HG03521 (cell line): ENCODE measurements at regions not wholly inside any gene's neighbourhood (a gene's known extent, or its start where the extent isn't known, plus 50 kb on each side); places are given as distances from the start of the nearest gene placed in this dataset.

Experiments used
- ATAC-seq: cut with Tn5 transposase; IDR thresholded peaks from one replicate; pipeline ENCODE4 v1.9.1; 2021; ENCODE audit warnings: mild to moderate bottlenecking, moderate library complexity; ENCODE audit not compliant: unreplicated experiment

DNA sequence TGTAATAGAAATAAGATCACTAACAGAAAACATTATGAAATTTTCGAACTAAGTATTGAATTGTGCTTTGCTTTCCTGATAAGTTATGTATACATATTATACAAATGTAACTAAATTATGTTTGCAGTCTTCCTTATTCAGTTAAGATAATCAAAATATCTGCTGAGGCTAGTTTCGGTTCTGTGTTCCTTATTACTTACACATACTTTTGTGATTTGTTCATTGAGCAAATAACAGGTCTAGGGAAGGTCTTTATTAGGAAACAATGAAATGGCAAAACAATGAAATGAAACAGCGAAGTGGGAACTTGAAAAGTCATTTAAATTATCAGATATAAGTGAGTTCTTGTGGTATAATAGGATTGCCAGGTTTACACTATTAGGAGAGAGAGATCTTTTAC is 352.4 kb downstream of the GRIA2 start:
- no peak for ATAC-seq

DNA sequence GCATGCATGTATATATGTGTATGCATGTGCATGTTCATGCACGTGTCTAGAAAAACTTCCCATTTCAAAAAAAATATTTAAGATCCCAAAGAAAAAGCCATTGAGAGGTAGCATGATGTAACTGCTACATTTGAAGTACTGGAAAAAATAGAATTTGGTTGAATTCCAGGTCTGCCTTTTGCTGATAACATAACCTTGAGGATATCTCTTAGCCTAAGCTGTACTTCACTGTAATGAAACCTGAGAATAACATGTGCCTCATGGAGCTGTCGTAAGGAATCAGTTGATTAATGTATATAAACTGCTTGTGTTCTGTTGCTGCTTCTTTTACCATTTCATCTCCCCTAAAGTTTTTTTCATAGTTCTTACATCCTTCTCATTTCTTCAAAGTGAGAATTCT is 351.8 kb downstream of the GRIA2 start:
- no peak for ATAC-seq

DNA sequence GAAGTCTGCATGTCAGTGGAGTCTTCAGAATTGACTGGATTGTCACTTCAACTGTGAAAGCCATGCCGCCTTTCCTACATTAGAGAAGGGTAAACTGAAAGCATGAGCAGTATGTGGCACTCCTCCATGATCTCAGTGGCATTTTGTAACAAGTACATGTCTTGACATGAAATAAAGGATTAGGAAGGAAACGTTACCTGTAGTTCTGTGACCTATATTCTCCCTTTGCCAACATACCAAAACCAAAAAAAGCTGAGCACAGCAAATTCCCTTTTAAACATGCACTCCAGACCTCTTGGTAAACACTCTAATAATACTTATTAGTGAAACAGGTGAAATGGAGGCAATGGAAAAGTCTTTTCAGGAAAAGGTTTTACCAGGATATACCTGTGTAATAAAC is 344.2 kb downstream of the GRIA2 start:
- no peak for ATAC-seq

DNA sequence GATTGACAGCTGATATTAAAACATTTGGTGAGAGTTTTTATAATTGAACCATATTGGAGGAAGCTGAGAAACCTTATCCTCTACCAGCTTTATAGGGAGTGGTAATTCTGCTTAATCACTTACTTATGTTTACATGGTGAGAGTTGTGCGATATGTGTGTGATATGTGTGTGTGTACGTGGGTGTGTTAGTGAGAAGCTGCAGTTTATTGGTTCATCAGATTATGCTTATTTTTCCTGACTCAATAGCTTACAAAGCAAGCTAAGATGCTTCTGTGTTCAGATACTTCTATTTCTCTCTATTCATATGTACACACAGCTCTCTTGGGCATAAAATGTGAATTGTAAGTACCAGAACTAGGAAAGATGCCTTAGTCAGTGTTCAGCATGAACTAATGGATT is 343.7 kb downstream of the GRIA2 start:
- ATAC-seq: no peak

DNA sequence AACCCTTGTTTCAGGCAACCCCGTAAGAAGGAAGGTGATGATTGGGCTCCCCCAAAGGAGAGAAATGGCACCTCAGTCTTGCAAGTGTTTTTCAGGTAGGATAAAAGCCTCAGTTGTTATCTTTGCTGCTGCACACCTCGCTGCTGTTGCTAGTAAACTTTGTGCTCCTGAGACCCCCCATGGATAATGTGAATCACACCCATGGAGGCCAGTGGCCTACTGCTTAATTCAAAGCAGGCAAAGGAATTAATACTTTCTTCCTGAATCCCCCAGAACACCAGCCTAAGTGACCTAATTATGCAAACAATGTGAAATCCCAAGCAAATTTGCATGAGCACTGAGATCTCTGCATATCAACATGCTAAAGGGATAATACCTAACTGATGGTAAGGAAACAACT is 337.5 kb downstream of the GRIA2 start:
- ATAC-seq: no peak

DNA sequence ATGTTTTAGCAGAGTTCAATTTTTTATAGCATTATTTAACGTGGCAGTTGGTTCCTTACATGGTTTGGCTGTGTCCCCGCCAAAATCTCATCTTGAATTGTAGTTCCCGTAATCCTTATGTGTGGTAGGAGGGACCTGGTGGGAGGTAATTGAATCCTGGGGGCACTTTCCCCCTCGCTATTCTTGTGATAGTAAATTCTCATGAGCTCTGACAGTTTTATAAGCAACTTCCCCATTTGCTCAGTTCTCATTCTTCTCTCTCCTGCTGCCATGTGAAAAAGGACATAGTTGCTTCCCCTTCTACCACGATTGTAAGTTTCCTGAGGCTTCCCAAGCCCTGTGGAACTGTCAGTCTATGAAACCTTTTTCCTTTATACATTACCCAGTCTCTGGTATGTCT is 329.5 kb downstream of the GRIA2 start:
- no peak for ATAC-seq

DNA sequence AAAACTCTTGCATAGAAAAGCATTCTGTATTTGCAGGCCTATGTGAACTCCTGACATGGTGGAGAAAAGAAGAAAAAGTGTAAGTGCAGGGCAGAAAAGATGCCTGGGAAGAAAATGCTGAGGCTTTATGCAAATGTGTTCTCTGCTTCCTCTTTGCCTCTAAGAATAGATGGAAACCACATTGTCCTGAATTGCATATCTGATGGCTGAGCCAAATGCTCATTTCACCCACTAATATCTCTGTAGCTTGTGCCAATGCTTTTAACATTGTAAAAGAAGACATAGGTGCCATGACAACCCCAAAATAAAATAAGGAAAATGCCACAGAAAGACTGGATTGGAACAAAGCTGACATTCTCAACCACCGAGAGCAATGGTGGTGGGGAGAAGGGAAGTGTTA is 307.4 kb downstream of the GRIA2 start:
- ATAC-seq: no peak

DNA sequence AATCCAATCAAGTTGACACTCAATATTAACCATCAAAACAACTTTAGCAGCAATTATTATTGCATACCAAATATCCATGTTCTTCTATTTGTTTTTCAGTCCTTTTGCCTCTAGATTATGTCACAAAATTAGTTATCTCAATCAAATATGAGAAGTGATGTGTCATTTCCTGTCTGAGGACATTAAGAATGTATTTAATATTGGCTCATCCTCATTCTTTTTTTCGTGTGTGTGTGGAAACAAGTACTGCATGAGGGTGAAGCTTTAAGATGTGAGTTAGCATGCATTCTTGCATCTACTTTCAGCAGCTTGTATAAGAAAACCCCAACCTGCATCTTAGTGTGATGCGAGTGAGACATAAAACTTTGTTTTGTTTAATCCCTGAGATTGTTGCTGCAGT is 301.4 kb downstream of the GRIA2 start:
- no peak for ATAC-seq

DNA sequence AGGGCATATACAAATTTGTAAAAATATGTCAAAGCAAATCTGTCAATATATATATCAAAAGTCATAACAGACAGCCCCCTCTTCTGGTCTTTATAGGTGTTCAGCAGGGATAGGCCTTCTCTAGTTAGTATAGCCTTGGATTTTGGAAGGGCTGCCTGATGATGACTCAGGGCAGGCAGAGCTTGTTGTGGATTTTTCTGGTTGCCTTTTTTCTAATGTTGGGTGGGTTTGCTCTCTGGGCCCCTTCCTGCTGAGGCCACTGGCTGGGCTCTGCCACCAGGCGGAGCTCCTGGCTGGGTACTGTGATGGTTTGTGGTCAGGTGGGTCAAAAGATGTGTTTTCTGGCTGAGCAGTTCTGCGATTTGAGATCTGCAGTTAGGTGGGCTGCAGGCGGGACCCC is 294.2 kb downstream of the GRIA2 start:
- no peak for ATAC-seq

DNA sequence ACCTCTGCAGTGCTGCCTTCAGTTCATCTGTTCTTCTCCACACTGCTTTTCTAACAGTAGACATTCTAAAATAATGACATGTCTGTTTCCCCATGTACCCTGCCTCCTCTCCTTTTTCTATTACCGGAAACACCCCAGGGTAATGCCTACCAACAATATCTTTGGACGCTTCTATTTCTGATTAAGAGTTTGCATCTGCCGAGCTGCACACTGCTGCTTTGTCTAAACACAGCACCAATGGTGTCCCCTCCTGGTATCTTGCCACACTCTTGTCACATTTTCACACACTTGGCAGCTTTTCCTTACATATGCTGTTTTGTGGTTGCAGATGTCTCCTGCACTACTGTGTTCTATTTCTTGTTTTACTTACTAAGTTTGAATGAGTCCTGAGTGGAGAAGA is 288.8 kb downstream of the GRIA2 start:
- ATAC-seq: no peak

DNA sequence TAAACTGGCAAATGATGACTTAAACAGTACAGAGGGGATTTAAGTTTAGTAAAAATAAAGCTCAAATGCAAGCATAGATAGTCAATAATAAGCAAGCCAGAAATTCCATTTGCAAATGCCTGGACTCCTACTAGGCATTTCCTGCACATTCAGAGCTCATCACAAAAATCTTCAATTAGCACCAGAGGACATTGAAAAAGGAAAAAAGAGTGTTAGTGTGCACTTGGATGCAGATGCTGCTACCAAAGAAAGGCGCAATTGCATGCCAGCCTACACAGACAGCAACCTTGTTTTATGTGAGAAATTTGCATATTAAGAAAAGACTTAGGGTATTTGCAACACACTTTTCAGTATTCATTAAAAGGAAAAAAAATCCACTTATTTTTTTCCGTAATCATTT is 282.1 kb downstream of the GRIA2 start:
- no peak for ATAC-seq

DNA sequence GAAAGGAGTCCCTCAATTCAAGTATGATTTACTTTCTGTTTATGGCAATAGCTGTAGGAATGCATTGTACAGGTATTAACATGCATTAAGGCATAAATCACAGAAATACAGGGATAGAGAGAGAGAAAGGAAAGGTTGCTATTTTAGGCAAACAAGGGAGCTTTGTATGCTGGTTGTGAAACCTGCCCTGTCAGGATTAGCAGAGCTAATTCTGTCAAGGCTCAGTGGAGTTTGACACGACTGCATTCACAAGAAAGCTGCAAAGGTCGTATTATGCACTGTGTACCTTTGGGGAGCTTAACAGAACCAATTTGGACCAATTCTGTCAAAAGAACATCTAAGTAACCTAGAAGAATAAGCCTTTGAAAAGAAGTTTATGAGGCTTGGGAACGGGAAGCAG is 239.3 kb downstream of the GRIA2 start:
- no peak for ATAC-seq

DNA sequence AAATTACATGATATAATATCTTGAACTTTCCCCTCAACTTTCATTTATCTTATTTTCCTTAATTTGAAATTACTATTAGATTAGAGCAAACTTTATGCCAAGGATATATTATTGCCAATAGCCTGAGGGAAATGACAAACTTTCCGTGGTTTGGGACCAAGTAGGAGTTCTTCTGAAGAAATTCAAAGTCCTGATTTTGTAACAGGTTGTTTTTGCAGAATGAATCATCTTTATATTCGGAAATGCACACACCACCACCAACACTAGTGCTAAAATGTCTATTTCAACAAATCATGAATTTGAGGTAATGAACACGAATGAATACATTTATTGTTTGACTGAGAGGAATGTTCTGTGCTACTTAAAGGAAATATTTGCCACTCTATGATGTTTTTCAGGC is 226.7 kb downstream of the GRIA2 start:
- ATAC-seq: no peak

DNA sequence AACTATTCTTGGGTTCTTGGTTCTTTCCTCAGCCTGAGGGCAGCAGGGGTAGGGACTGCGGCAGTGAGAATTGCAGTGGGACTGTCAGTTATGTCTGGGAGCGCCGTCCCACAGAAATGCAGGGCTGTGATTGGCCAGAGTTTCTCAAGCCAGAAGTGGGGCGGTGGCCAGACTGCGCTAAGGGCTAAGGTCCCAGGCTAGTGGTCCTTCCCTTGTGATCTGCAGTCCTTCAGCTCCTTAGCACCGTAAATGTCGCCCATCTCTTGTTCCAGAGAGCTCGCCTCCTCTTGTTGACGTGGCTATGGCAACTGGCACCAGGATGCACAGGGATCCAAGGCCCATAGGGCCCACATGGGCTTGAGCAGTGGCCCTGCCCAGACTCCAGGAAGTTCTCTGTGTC is 223.5 kb downstream of the GRIA2 start:
- no peak for ATAC-seq

DNA sequence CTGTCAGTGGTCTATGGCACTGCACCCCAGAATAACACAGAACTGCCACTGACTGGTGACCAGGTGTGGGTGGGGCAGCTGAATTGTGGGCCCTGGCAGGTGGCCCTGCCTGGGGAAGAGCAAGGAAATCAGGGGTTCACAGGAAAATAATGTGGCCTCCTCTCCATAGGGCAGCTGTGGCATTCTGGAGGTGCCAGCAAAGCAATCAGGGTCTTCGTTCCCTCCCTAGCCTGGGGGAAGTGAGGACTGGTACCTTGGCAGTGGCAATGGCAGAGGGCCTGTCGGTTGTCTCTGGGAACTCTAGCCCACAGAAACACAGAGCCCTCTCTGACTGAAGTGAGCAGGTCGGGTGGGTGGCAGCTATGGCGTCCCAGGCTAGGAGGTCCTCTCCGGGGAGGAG is 223.0 kb downstream of the GRIA2 start:
- ATAC-seq: no peak

DNA sequence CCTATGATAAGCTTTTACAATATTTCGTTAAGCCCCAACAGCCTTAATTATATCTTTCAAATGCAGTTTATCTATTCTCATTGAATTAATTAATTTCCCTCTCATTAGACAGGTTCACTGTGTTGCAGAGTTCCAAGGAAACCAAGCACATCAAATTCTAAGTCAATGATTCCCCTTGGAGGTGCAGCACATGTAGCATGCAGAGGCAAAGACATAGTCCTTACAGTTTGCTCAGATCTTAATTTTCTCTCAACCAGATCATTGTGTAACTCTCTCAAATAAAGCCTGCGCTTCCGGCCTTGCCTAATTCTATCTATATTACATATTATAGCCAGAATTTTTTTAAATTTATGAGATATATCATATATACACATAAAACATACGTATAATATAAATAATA is 205.4 kb downstream of the GRIA2 start:
- ATAC-seq: no peak

DNA sequence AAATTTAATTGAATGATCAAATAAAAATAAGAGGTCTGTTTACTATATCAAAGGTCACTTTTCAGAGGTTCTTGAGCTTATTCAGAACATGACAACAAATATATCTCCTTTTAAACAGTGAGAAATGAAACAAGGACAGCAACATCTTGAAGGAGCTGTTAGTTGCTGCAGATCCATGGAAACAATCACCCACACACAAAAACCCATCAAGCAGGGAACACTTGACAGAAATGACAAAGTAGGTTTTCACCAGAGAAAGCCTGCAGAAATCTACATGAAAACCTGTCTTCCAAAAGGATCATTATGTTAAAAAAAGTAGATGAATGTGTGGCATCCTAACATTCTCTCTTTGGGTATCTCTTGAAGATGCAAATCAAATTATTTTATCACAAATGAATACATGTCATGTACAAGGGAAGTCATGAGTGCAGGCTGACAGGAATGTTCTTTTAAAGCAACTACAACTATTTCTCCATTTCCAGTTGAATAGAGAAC is 203.0 kb downstream of the GRIA2 start:
- ATAC-seq: no peak

DNA sequence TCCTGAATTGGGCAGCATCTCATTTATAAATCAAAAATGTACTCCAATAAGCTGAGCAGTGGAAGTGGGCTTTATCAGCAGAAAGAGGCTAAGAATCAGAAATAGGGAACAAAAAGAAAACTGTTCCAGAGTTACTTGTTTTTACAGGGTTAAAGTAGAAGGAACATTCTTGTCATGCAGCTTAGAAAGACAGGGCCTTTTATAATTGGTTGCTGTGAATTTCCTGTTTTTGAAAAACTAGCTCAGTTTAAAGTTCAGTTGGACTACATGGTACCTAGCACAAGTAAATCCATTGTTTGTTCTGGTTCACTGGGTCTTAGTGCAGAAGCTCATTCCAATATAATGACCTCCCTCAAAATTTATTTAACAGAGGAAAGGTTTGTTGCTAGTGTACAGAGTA is 200.8 kb downstream of the GRIA2 start:
- ATAC-seq: no peak
